ENCODE measurements at regions not wholly inside any gene's neighbourhood (a gene's known extent, or its start where the extent isn't known, plus 50 kb on each side); places are given as distances from the start of the nearest gene placed in this dataset.

DNA sequence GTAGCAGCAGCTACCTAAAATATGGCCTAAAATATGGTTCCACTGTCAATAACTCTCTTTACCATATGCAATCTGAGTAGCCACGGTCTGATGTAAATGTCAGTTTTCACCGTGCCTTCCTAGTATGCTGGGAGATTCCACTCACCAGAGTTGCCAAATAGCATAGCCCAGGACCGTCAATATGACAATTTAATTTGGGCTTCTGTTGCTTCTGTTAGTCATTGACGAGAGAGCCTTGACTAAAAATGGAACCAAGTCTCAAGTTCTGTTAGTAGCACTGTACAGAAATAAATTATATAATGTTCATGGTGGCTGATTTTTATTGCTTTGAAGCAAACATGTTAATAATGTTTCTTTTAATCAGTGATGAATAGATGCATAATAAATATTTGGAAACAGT, 348.4 kb downstream of the BCAT1 start:
- no peak overlapping the region for H3K4me3 ChIP-seq (ENCODE audit: low read length in 2 of 2)
- no peak overlapping the region for H4K91ac ChIP-seq (ENCODE audit: low read depth, low read length, poor library complexity)
- H2AFZ ChIP-seq (ENCODE audit: low read length), result peak overlapping the region; percentile 9
- H3K4me1 ChIP-seq (ENCODE audit: control insufficient read depth in 2 of 2, insufficient read depth in 1 of 2, low read depth in 1 of 2, low read length in 2 of 2), result no peaks in the 10 kb centered on the region
- no peak overlapping the region for H2BK15ac ChIP-seq (ENCODE audit: low read length)
- H2BK12ac ChIP-seq (ENCODE audit: low read length), result no peak overlapping the region
- no peak overlapping the region for H3K4me2 ChIP-seq (ENCODE audit: insufficient read depth, low read length, poor library complexity, severe bottlenecking)
- no peak overlapping the region for H3K18ac ChIP-seq (ENCODE audit: low read length)
- H3K27me3 ChIP-seq (ENCODE audit: control insufficient read depth in 3 of 3, insufficient read depth in 3 of 3, low read depth in 1 of 3, low read length in 3 of 3), result no peaks in the 10 kb centered on the region
- H3K79me1 ChIP-seq (ENCODE audit: low read depth, low read length), result no peaks in the 10 kb centered on the region
- no peak overlapping the region for H3K27ac ChIP-seq (replicated peaks; ENCODE audit: low read length)
- WGBS, 2 donors (ENCODE audit: extremely low coverage in 2 of 2, insufficient read length in 2 of 2, insufficient replicate concordance in 1 of 2), result no CpG with 5 or more reads among the region's 4 CpGs
- H2BK5ac ChIP-seq (ENCODE audit: low read length), result no peak overlapping the region
- no peak overlapping the region for H3K4ac ChIP-seq (ENCODE audit: low read length)
- DNase-seq (ENCODE audit: low spot score), result no peak
- no peak overlapping the region for H3K9ac ChIP-seq (ENCODE audit: low read depth, low read length, poor library complexity)
- H2AK5ac ChIP-seq (ENCODE audit: low read depth, low read length), result no peak overlapping the region
- no peak overlapping the region for H4K8ac ChIP-seq (ENCODE audit: low read depth, low read length)
- H3K36me3 ChIP-seq (replicated peaks in 1 of 2; ENCODE audit: control insufficient read depth in 2 of 2, insufficient read depth in 2 of 2, low read length in 2 of 2), result no peaks in the 10 kb centered on the region
- no peak overlapping the region for H3K14ac ChIP-seq (ENCODE audit: low read length)
- no peak overlapping the region for H3K23ac ChIP-seq (ENCODE audit: low read depth, low read length, poor library complexity)
- H2BK120ac ChIP-seq (ENCODE audit: low read depth, low read length), result no peak overlapping the region
- H3K9me3 ChIP-seq (replicated peaks in 1 of 2; ENCODE audit: control insufficient read depth in 2 of 2, insufficient read depth in 1 of 2, low read depth in 1 of 2, low read length in 2 of 2), result no peaks in the 10 kb centered on the region

DNA sequence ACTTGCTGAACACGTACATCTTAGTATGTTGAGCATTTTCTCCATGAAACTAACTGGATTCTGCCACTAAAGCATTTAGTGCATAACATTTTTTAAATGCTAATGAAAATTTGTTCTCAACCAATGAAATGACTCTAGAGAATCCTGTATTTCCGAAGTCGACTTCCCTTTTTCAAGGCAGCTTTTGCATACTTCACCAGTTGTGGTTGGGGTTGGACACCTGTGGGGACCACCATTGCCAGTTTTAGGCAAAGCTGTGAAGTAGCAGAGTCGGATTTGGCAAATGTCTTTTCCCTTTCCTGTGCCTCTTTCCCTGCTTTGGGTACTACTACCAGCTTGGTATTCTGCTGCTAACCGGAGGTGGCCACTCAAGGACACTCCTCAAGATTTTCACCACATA, 349.2 kb downstream of the BCAT1 start:
- no peak overlapping the region for H2BK15ac ChIP-seq (ENCODE audit: low read length)
- H3K9ac ChIP-seq (ENCODE audit: low read depth, low read length, poor library complexity), result no peak overlapping the region
- H3K23ac ChIP-seq (ENCODE audit: low read depth, low read length, poor library complexity), result no peak overlapping the region
- H3K4ac ChIP-seq (ENCODE audit: low read length), result no peak overlapping the region
- H3K4me2 ChIP-seq (ENCODE audit: insufficient read depth, low read length, poor library complexity, severe bottlenecking), result no peak overlapping the region
- no peak overlapping the region for H3K14ac ChIP-seq (ENCODE audit: low read length)
- H4K91ac ChIP-seq (ENCODE audit: low read depth, low read length, poor library complexity), result no peak overlapping the region
- H2AFZ ChIP-seq (ENCODE audit: low read length), result no peak overlapping the region
- H3K4me1 ChIP-seq (ENCODE audit: control insufficient read depth in 2 of 2, insufficient read depth in 1 of 2, low read depth in 1 of 2, low read length in 2 of 2), result no peaks in the 10 kb centered on the region
- no peak overlapping the region for H3K27ac ChIP-seq (replicated peaks; ENCODE audit: low read length)
- no peak overlapping the region for H4K8ac ChIP-seq (ENCODE audit: low read depth, low read length)
- H3K36me3 ChIP-seq (replicated peaks in 1 of 2; ENCODE audit: control insufficient read depth in 2 of 2, insufficient read depth in 2 of 2, low read length in 2 of 2), result no peaks in the 10 kb centered on the region
- DNase-seq (ENCODE audit: low spot score), result no peak
- no peaks in the 10 kb centered on the region for H3K79me1 ChIP-seq (ENCODE audit: low read depth, low read length)
- no peak overlapping the region for H2BK120ac ChIP-seq (ENCODE audit: low read depth, low read length)
- H3K9me3 ChIP-seq (replicated peaks in 1 of 2; ENCODE audit: control insufficient read depth in 2 of 2, insufficient read depth in 1 of 2, low read depth in 1 of 2, low read length in 2 of 2), result no peaks in the 10 kb centered on the region
- H2BK5ac ChIP-seq (ENCODE audit: low read length), result no peak overlapping the region
- no CpG with 5 or more reads among the region's 5 CpGs for WGBS, 2 donors (ENCODE audit: extremely low coverage in 2 of 2, insufficient read length in 2 of 2, insufficient replicate concordance in 1 of 2)
- H3K18ac ChIP-seq (ENCODE audit: low read length), result peak overlapping the region; percentile 83
- H3K4me3 ChIP-seq (ENCODE audit: low read length in 2 of 2), result no peak overlapping the region
- H2BK12ac ChIP-seq (ENCODE audit: low read length), result no peak overlapping the region
- no peak overlapping the region for H2AK5ac ChIP-seq (ENCODE audit: low read depth, low read length)
- no peaks in the 10 kb centered on the region for H3K27me3 ChIP-seq (ENCODE audit: control insufficient read depth in 3 of 3, insufficient read depth in 3 of 3, low read depth in 1 of 3, low read length in 3 of 3)

DNA sequence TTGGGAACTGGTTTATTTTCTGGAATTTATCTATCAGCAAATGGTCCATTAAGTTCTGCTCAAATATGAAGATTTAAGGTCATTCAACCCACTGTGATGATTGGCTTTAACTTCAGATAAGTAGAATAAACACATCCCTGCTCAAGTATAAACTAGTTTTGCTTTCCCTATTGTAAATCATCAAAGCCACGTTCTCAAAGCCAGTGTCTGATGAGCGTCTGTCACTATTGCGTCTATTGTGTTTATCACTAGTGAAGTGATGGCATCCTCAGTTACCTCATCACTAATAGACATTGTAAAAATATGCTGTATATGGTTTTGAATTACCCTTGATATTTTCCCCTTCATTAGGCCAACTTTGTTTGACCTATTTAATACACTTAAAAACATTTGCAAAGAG, 351.3 kb downstream of the BCAT1 start:
- WGBS, 2 donors (ENCODE audit: extremely low coverage in 2 of 2, insufficient read length in 2 of 2, insufficient replicate concordance in 1 of 2), result no CpG with 5 or more reads among the region's 3 CpGs
- H3K14ac ChIP-seq (ENCODE audit: low read length), result no peak overlapping the region

DNA sequence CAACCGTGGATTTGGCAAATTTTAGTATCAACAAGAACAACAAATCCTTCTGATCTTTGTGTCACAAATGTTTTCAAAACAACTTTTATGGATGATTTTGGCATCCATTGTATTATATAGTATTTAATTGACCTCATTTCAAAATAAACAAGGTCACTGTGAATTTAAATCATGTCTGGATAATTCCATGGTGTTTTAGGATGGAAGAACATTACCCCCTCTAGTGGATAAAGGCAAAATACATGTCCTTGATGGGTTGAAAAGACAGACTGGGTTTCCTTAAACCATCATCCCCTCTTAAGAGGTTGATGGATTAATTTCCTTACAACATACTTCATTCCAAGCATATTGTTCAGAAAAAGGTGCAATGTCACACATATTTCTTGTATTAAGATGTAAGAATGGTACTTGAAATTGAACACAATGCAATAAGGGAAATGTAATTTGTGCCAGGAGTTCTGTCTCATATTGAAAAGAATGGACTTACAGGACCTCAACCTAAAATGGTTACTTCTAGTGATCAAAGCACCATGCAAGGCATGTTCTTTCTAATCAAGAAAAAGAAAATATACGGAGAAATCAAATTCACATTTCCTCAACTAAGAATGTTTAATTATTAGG, 352.0 kb downstream of the BCAT1 start:
- Histone ChIP-seq H3K27ac (replicated peaks; ENCODE audit: low read length) (no peak overlapping the region), H4K91ac (ENCODE audit: low read depth, low read length, poor library complexity) (no peak overlapping the region), H4K8ac (ENCODE audit: low read depth, low read length) (no peak overlapping the region), H2BK5ac (ENCODE audit: low read length) (no peak overlapping the region), H2AK5ac (ENCODE audit: low read depth, low read length) (no peak overlapping the region), H2BK120ac (ENCODE audit: low read depth, low read length) (no peak overlapping the region), H2BK15ac (ENCODE audit: low read length) (no peak overlapping the region), H3K27me3 (ENCODE audit: control insufficient read depth in 3 of 3, insufficient read depth in 3 of 3, low read depth in 1 of 3, low read length in 3 of 3) (no peaks in the 10 kb centered on the region), H3K9ac (ENCODE audit: low read depth, low read length, poor library complexity) (no peak overlapping the region), H3K4me3 (ENCODE audit: low read length in 2 of 2) (no peak overlapping the region), H3K4me2 (ENCODE audit: insufficient read depth, low read length, poor library complexity, severe bottlenecking) (no peak overlapping the region), H3K79me1 (ENCODE audit: low read depth, low read length) (no peaks in the 10 kb centered on the region), H3K4ac (ENCODE audit: low read length) (no peak overlapping the region), H3K23ac (ENCODE audit: low read depth, low read length, poor library complexity) (no peak overlapping the region), H3K4me1 (ENCODE audit: control insufficient read depth in 2 of 2, insufficient read depth in 1 of 2, low read depth in 1 of 2, low read length in 2 of 2) (no peaks in the 10 kb centered on the region), H3K18ac (ENCODE audit: low read length) (no peak overlapping the region), H2AFZ (ENCODE audit: low read length) (no peak overlapping the region), H3K36me3 (replicated peaks in 1 of 2; ENCODE audit: control insufficient read depth in 2 of 2, insufficient read depth in 2 of 2, low read length in 2 of 2) (no peaks in the 10 kb centered on the region), H2BK12ac (ENCODE audit: low read length) (no peak overlapping the region), H3K14ac (ENCODE audit: low read length) (no peak overlapping the region), H3K9me3 (replicated peaks in 1 of 2; ENCODE audit: control insufficient read depth in 2 of 2, insufficient read depth in 1 of 2, low read depth in 1 of 2, low read length in 2 of 2) (no peaks in the 10 kb centered on the region)
- DNase-seq (ENCODE audit: low spot score), result peak; percentile 15
- WGBS, 2 donors (ENCODE audit: extremely low coverage in 2 of 2, insufficient read length in 2 of 2, insufficient replicate concordance in 1 of 2), result no CpG with 5 or more reads among the region's 2 CpGs

More for the DNA sequence above, 351.3 kb downstream of the BCAT1 start:
- Histone ChIP-seq H2AK5ac (ENCODE audit: low read depth, low read length) (no peak overlapping the region), H3K23ac (ENCODE audit: low read depth, low read length, poor library complexity) (no peak overlapping the region), H3K9ac (ENCODE audit: low read depth, low read length, poor library complexity) (no peak overlapping the region), H2BK120ac (ENCODE audit: low read depth, low read length) (no peak overlapping the region), H2BK15ac (ENCODE audit: low read length) (no peak overlapping the region), H2AFZ (ENCODE audit: low read length) (no peak overlapping the region), H3K27ac (replicated peaks; ENCODE audit: low read length) (no peak overlapping the region), H3K27me3 (ENCODE audit: control insufficient read depth in 3 of 3, insufficient read depth in 3 of 3, low read depth in 1 of 3, low read length in 3 of 3) (no peaks in the 10 kb centered on the region), H3K18ac (ENCODE audit: low read length) (no peak overlapping the region), H3K4me1 (ENCODE audit: control insufficient read depth in 2 of 2, insufficient read depth in 1 of 2, low read depth in 1 of 2, low read length in 2 of 2) (no peaks in the 10 kb centered on the region), H3K4ac (ENCODE audit: low read length) (no peak overlapping the region), H2BK12ac (ENCODE audit: low read length) (no peak overlapping the region), H3K9me3 (replicated peaks in 1 of 2; ENCODE audit: control insufficient read depth in 2 of 2, insufficient read depth in 1 of 2, low read depth in 1 of 2, low read length in 2 of 2) (no peaks in the 10 kb centered on the region), H3K4me3 (ENCODE audit: low read length in 2 of 2) (no peak overlapping the region), H3K79me1 (ENCODE audit: low read depth, low read length) (no peaks in the 10 kb centered on the region), H3K4me2 (ENCODE audit: insufficient read depth, low read length, poor library complexity, severe bottlenecking) (no peak overlapping the region), H3K36me3 (replicated peaks in 1 of 2; ENCODE audit: control insufficient read depth in 2 of 2, insufficient read depth in 2 of 2, low read length in 2 of 2) (no peaks in the 10 kb centered on the region), H4K91ac (ENCODE audit: low read depth, low read length, poor library complexity) (no peak overlapping the region), H2BK5ac (ENCODE audit: low read length) (no peak overlapping the region), H4K8ac (ENCODE audit: low read depth, low read length) (no peak overlapping the region)
- DNase-seq (ENCODE audit: low spot score), result no peak
